Skin epidermis (tissue), 12 donors: ENCODE measurements at regions not wholly inside any gene's neighbourhood (a gene's known extent, or its start where the extent isn't known, plus 50 kb on each side); places are given as distances from the start of the nearest gene placed in this dataset.

ENCODE experiments used
- H3K27ac ChIP-seq, 21 experiments: fragments of 200-600 bp; sonication (generic) in 11 of 21; one replicate each; pipeline ENCODE4 v1.5.0; 2020; ENCODE audit warnings: mild to moderate bottlenecking in 3 of 21, inconsistent platforms in 2 of 21, moderate library complexity in 2 of 21
- H3K4me3 ChIP-seq, 7 experiments: fragments of 200-600 bp; sonication (generic) in 2 of 7; one replicate each; pipeline ENCODE4 v1.5.0; 2020; ENCODE audit warnings: inconsistent platforms in 2 of 7, mild to moderate bottlenecking in 2 of 7, moderate library complexity in 1 of 7

DNA sequence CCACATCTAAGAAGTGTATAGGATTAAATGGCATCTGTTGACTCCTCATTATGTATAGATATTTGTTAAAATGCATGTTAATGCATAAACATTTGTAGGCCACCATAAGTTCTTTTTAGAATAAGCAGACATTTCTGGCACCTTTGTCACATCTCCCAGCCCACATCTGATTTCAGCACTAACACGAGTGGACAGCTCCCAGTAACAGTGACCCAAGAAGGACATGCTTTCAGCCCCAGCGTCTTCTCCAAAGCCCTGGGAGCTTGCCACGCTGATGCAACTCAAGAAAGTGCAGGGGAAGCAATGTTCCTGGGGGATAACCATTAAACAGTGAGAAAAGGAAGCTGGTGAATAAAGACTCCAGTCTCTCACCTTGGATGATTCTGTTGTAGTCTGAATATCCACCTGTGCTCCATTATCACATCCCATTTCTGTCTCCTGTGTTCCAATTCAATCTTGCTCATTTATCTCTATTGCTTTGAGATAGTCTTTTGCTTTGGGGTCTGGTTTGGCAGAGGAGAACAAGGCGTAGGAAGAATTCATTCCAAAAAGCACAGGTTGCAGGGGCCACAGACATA is 182.6 kb upstream of the THSD7B start:
- Histone ChIP-seq H3K4me3 (no peak overlapping the region), H3K27ac (no peak overlapping the region)

- Histone ChIP-seq H3K4me3 (no peak overlapping the region), H3K27ac (no peak overlapping the region)
Measured at GRCh38 chr2:136572335-136572734, 193.0 kb upstream of the THSD7B start.

DNA sequence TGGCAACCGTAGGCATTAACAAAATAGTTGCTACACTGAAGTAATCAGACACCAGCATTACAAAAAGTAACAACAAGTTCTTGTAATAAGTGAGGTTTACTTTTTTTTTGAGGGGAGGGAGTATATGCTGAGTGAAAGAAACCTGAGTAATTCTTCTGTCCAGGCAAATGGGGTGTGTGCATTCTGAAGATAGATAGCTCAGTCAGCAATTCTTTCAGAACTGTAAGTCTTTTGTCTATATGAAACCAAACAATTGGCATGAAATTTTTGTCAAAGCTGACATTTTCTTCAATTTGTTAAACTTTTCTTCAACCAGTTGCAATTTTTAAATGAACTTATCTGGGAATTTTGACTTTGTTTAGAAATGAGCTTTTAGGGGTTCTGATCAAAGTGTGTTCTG is 208.1 kb upstream of the THSD7B start:
- H3K4me3 ChIP-seq: no peak overlapping the region
- no peak overlapping the region for H3K27ac ChIP-seq

GRCh38 chr2:136550181-136550580 is 215.2 kb upstream of the THSD7B start:
- no peak overlapping the region for H3K27ac ChIP-seq
- no peak overlapping the region for H3K4me3 ChIP-seq

DNA sequence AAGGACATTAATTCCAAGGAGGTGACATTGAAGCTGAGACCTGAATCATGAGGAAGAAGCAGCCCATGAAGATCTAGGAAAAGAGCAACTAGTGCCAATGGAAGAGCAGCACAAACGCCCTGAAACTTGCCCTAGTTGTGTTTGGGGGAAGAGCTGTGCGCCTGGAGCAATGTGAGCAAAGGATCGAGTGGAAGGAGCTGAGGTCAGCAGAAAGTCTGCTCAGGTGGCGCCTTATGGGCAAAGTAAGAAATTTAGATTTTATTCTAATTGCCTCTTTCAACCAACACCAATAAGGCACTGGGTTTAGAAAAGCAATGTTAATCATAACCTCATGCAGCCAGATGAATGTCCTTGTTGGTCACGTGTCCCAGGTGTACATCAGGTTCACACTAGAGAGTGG is 226.0 kb upstream of the THSD7B start:
- H3K27ac ChIP-seq: no peak overlapping the region

GRCh38 chr2:136538489-136538888 is 226.9 kb upstream of the THSD7B start:
- H3K27ac ChIP-seq: no peak overlapping the region
- H3K4me3 ChIP-seq: no peak overlapping the region

More for the DNA sequence above, 226.0 kb upstream of the THSD7B start:
- H3K4me3 ChIP-seq: no peak overlapping the region

DNA sequence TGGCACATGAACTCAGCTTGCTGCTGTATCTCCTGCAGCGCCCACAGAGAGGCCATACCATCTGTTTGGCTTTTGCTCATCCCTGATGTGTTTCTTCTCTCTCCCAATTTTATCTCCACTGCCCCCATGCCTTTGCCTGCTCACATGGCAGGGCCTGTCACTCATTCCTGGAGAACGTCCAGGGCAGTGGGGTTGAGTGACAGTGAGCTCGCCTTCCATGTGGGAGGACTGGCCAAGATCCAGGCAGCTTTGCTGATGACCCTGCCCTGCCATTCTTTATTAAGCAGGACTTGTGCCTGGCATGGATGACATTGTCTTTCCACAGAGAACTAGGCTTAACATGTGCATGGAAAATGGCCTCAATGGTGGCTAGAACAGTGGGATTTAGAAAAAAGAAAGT is 230.5 kb upstream of the THSD7B start:
- no peak overlapping the region for H3K4me3 ChIP-seq
- H3K27ac ChIP-seq: no peak overlapping the region

DNA sequence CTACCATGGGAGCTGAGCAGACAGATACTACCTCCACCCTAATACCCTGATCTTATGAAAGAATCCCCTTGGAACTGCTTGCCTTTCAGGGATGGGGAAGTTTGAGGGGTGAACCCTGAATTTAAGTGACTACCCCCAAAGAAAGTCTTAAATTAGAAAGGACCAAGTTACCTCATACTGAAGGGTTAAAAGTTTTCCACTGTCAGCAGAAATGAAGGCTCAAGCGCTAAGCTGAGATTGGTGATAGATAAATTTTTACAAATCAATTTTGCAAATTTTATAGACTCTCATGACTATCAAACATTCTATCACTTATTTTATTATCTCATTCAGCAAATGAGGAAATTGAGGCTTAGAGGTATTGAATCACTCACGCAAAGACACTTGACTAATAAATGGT is 233.2 kb upstream of the THSD7B start:
- Histone ChIP-seq H3K27ac (no peak overlapping the region), H3K4me3 (no peak overlapping the region)

DNA sequence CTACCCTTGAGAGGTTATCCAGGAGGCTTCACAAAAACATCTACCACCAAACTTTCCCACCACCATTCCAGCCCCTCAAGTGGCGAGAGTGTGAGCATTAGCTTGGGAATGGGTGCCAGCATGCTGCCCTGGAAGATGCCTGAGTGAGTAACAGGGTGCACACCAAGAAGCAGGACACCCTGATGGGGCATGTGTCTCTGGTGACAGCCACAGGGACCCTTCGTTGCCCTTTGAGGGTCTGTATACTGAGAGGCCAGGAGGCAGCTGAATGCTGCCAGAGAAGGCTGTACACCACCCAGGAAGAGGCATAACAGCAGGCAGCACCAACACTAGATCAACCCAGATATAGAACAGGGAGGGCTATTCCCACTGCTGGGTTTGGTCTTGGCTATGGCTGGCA is 233.6 kb upstream of the THSD7B start:
- no peak overlapping the region for H3K27ac ChIP-seq

DNA sequence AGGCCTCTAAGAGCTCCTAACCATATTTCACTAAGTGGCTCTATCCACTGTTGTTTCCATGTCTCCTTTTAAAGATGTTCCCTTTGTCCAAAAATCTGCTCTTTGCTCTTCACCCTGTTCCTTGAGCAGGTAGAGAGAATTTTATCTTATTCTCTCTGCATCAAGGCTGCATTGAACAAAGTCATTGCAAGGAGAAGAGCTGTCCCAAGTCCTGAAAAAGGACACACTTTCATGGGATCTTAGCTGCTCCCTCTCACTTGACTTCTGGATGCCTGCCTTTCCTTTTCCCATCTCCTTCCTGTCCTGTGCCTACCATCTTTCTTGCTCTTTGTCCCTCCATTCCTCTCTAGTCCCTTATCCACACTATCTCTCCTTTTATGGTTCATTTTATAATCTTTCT is 235.2 kb upstream of the THSD7B start:
- Histone ChIP-seq H3K4me3 (no peak overlapping the region), H3K27ac (no peak overlapping the region)

More for the DNA sequence above, 233.6 kb upstream of the THSD7B start:
- no peak overlapping the region for H3K4me3 ChIP-seq

DNA sequence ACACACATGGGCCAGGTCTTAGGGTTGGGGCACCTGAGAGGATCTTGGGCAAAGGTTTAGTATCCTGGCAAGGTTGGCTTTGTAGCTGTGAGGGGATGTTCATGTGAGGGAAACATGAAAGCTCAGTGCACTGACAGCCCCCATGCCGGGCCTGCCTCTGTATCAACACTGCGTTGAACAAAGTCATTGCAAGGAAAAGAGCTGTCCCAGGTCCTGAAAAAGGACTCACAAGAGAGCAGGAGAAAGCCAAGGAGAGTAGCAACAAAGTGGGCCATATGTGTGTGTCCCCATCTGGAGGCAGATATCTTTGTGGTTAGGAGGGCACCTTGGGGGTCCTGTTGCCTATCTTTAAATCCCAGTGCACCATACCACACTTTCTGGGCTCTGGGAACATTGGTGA is 237.8 kb upstream of the THSD7B start:
- H3K27ac ChIP-seq: no peak overlapping the region
- H3K4me3 ChIP-seq: no peak overlapping the region

DNA sequence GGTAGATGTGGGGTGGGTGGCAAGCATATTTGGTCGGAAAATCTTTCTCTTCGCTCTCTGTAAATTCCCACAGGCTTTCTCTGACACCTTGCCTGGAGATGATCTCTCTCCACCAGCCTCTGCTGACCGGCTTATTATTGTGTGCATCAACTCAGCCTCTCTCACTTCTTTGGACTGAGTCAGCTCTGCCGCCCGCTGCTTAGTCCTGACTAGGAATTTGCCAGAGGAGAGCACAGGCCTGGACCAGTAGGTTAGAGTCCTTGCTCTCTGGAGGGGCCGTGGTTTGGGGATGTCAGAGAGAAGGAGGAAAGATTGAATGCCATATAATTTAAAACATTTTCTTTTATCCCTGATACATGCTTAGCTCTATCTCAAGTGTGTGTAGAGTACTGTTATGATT is 242.6 kb upstream of the THSD7B start:
- Histone ChIP-seq H3K27ac (no peak overlapping the region), H3K4me3 (no peak overlapping the region)

DNA sequence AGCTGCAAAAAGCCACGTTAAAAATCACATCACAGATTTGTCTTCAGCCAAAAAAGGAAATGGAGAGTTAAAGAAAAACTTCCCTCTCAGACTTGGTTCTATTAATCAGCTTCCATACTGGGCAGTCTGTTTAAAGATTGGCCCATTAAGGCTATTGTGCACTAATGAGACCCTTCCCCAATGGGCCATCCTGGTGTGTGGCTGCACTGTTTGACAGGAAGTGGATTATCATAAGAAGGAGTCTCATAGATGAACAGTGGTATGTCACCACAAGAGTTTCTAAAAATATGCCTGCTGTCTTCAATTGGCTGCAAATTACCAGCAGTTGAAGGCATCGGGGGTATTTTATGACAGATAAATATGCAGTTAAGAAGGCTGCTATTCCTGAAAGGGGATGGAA is 247.6 kb upstream of the THSD7B start:
- Histone ChIP-seq H3K27ac (no peak overlapping the region), H3K4me3 (no peak overlapping the region)

- no peak overlapping the region for H3K4me3 ChIP-seq
- no peak overlapping the region for H3K27ac ChIP-seq
Measured at GRCh38 chr2:136510244-136510643, 255.1 kb upstream of the THSD7B start.

- Histone ChIP-seq H3K27ac (no peak overlapping the region), H3K4me3 (no peak overlapping the region)
Measured at GRCh38 chr2:136505462-136505861, 259.9 kb upstream of the THSD7B start.

- no peak overlapping the region for H3K27ac ChIP-seq
- H3K4me3 ChIP-seq: no peak overlapping the region
Measured at GRCh38 chr2:136502660-136503059, 262.7 kb upstream of the THSD7B start.

DNA sequence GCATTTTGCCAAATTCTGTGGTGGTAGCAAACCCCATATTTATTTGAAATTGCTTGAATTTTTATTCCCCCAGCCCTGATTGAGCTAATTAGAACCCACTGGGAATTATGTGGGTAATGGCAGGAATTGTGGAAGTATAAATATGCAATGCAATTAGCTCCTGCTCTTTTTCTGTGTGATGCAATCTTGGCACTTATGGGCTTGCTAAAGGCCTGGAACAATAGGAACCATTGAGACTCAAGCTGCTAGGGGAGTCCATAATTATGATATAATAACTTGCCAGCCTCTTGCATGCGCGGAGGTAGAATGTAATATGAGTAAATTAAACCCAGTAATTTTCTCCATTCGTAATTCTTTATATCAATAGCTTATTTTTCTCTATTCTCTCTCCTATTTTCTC is 267.6 kb upstream of the THSD7B start:
- H3K27ac ChIP-seq: no peak overlapping the region
- no peak overlapping the region for H3K4me3 ChIP-seq

GRCh38 chr2:136496966-136497365 is 268.4 kb upstream of the THSD7B start:
- no peak overlapping the region for H3K4me3 ChIP-seq
- no peak overlapping the region for H3K27ac ChIP-seq

DNA sequence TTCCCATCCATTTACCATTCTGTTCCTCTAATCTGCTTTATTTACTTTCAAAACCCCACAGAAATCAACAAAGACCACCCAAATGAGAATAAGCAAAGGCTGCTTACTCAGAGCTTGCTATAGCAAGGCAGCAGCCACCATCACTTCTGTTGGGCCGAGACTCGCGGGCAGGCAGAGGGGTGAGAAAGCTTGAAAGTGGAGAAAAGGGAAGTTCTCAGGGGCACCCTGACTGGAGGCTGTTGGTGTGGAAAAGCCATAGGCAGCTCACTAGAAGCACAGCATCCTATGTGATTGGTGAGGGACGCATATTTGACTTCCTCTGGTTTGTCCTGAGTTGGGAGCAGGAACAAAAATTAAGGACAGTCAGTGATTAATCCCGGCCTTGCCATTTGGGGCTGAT is 269.7 kb upstream of the THSD7B start:
- no peak overlapping the region for H3K4me3 ChIP-seq
- no peak overlapping the region for H3K27ac ChIP-seq

GRCh38 chr2:136492901-136493300 is 272.4 kb upstream of the THSD7B start:
- no peak overlapping the region for H3K4me3 ChIP-seq
- H3K27ac ChIP-seq: no peak overlapping the region

DNA sequence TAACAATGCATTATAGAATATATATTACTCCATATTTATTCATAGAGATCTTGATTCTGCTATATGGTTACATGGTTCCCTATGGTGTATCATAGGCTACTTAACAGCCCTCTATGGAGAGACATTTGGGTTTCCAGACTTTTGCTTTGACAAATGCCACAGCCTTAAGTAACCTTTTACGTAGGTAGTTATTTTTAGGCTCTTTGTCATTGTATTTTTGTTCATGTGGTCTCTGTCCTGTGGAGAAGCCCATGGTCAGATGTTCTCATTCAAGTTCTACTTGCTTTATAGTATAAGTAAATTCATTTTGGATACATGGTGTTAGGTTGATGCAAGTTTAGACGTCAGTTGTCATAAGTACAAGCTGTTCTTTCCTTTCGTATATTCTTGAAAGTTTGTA is 275.2 kb upstream of the THSD7B start:
- H3K27ac ChIP-seq: no peak overlapping the region
- no peak overlapping the region for H3K4me3 ChIP-seq

GRCh38 chr2:136487421-136487820 is 277.9 kb upstream of the THSD7B start:
- H3K27ac ChIP-seq: no peak overlapping the region
- no peak overlapping the region for H3K4me3 ChIP-seq

DNA sequence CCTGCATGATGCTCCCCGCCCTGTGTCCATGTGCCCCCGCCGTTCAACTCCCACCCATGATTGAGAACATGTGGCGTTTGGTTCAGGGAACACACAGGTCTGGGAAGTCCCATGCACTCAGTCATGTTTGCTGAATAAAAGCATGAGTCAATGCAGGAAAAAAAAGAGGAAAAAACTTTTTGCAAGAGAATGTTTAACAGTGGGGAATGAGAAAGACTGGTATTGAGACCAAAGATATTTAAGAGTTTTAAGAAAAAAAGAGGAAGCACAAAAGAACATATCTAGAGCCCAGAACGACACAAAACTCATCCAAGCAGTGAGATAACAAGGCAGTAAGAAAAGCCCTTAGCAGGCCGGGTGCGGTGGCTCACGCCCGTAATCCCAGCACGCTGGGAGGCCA is 279.2 kb upstream of the THSD7B start:
- no peak overlapping the region for H3K4me3 ChIP-seq
- H3K27ac ChIP-seq: no peak overlapping the region
